KMS-11 (cell line): ENCODE measurements at regions not wholly inside any gene's neighbourhood (a gene's known extent, or its start where the extent isn't known, plus 50 kb on each side); places are given as distances from the start of the nearest gene placed in this dataset.

Experiments
- H2AFZ ChIP-seq: fragments of 200-600 bp; sonication (generic); 2 replicates; pipeline ENCODE4 v1.6.1; 2016; ENCODE audit warnings: antibody characterized with exemption, mixed run types, low read depth
- H3K27ac ChIP-seq: fragments of 200-600 bp; sonication (generic); 2 replicates; pipeline ENCODE4 v1.6.1; 2016; ENCODE audit warnings: mild to moderate bottlenecking, mixed run types
- H3K27me3 ChIP-seq: fragments of 200-600 bp; sonication (generic); 2 replicates; pipeline ENCODE4 v1.6.1; 2017; ENCODE audit warnings: mild to moderate bottlenecking, low read depth, mixed run types, moderate library complexity; ENCODE audit not compliant: insufficient read depth
- H3K36me3 ChIP-seq: fragments of 200-600 bp; sonication (generic); 2 replicates; pipeline ENCODE4 v1.6.1; 2017; ENCODE audit warnings: mild to moderate bottlenecking, mixed run types; ENCODE audit not compliant: insufficient read depth
- H3K4me1 ChIP-seq: fragments of 200-600 bp; sonication (generic); 2 replicates; pipeline ENCODE4 v1.6.1; 2016; ENCODE audit warnings: mild to moderate bottlenecking, low read depth, mixed run types; ENCODE audit not compliant: poor library complexity, severe bottlenecking
- H3K4me2 ChIP-seq: fragments of 200-600 bp; sonication (generic); 2 replicates; pipeline ENCODE4 v1.7.0; 2016; ENCODE audit warnings: mild to moderate bottlenecking, mixed run types
- H3K4me3 ChIP-seq: fragments of 200-600 bp; sonication (generic); IDR thresholded peaks from 2 replicates; pipeline ENCODE4 v1.6.1; 2017; ENCODE audit warnings: low read depth, low read length, mixed read lengths; ENCODE audit not compliant: insufficient read depth
- H3K79me2 ChIP-seq: fragments of 200-600 bp; sonication (generic); 2 replicates; pipeline ENCODE4 v1.6.1; 2016; ENCODE audit warnings: low read depth, mixed run types; ENCODE audit not compliant: insufficient read depth
- H3K9ac ChIP-seq: fragments of 200-600 bp; sonication (generic); 2 replicates; pipeline ENCODE4 v1.6.1; 2016; ENCODE audit warnings: mild to moderate bottlenecking, mixed run types
- H4K20me1 ChIP-seq: fragments of 200-600 bp; sonication (generic); 2 replicates; pipeline ENCODE4 v1.6.1; 2016; ENCODE audit warnings: mild to moderate bottlenecking, mixed run types; ENCODE audit not compliant: insufficient read depth
- CTCF ChIP-seq: fragments of 200-600 bp; sonication (generic); conservative IDR thresholded peaks from 2 replicates; pipeline ENCODE4 v1.6.1; 2017; ENCODE audit warnings: low read depth, mild to moderate bottlenecking, antibody characterized with exemption, low read length, moderate library complexity, mixed read lengths

GRCh38 chr2:144718376-144718775, 198.5 kb upstream of the ZEB2 start:
- Histone ChIP-seq H4K20me1 (no peaks in the 10 kb centered on the region), H3K4me3 (no peak overlapping the region), H3K27ac (no peak overlapping the region), H3K4me2 (no peak overlapping the region), H3K79me2 (no peaks in the 10 kb centered on the region), H3K9ac (no peak overlapping the region), H3K4me1 (no peaks in the 10 kb centered on the region), H3K27me3 (no peaks in the 10 kb centered on the region), H3K36me3 (no peaks in the 10 kb centered on the region), H2AFZ (no peak overlapping the region)
- TF ChIP-seq CTCF = no peak

GRCh38 chr2:144715992-144716391, 196.1 kb upstream of the ZEB2 start:
- H3K9ac ChIP-seq = no peak overlapping the region
- H3K36me3 ChIP-seq = no peaks in the 10 kb centered on the region

GRCh38 chr2:144713410-144713809, 193.5 kb upstream of the ZEB2 start:
- no peak overlapping the region for H3K9ac ChIP-seq
- H3K4me3 ChIP-seq = no peak overlapping the region
- H3K4me2 ChIP-seq = no peak overlapping the region
- H4K20me1 ChIP-seq = no peaks in the 10 kb centered on the region
- no peaks in the 10 kb centered on the region for H3K36me3 ChIP-seq
- no peaks in the 10 kb centered on the region for H3K79me2 ChIP-seq
- H3K27ac ChIP-seq = no peak overlapping the region
- H3K27me3 ChIP-seq = no peaks in the 10 kb centered on the region
- no peak for TF ChIP-seq CTCF
- no peak overlapping the region for H2AFZ ChIP-seq
- no peaks in the 10 kb centered on the region for H3K4me1 ChIP-seq

More at GRCh38 chr2:144715992-144716391, 196.1 kb upstream of the ZEB2 start:
- Histone ChIP-seq H4K20me1 (no peaks in the 10 kb centered on the region), H3K79me2 (no peaks in the 10 kb centered on the region), H2AFZ (no peak overlapping the region), H3K27ac (no peak overlapping the region), H3K4me3 (no peak overlapping the region), H3K4me1 (no peaks in the 10 kb centered on the region), H3K4me2 (no peak overlapping the region), H3K27me3 (no peaks in the 10 kb centered on the region)
- no peak for TF ChIP-seq CTCF

GRCh38 chr2:144712550-144712940, 192.6 kb upstream of the ZEB2 start:
- Histone ChIP-seq H3K36me3 (no peaks in the 10 kb centered on the region), H3K4me3 (no peak overlapping the region), H2AFZ (no peak overlapping the region), H3K27ac (no peak overlapping the region), H3K4me2 (no peak overlapping the region), H3K79me2 (no peaks in the 10 kb centered on the region), H3K27me3 (no peaks in the 10 kb centered on the region), H4K20me1 (no peaks in the 10 kb centered on the region), H3K9ac (no peak overlapping the region), H3K4me1 (no peaks in the 10 kb centered on the region)
- TF ChIP-seq CTCF = no peak
